Astrocyte of the spinal cord (primary cell): ENCODE measurements at regions not wholly inside any gene's neighbourhood (a gene's known extent, or its start where the extent isn't known, plus 50 kb on each side); places are given as distances from the start of the nearest gene placed in this dataset.

Experiments
- DNase-seq: peaks from one replicate; pipeline ENCODE4 v3.0.0; 2011; ENCODE audit warnings: low read depth, low spot score
- H3K4me3 ChIP-seq: 2 replicates; pipeline ENCODE4 v1.5.1; 2011; ENCODE audit warnings: low read depth, mild to moderate bottlenecking, low read length, moderate library complexity
- CTCF ChIP-seq: IDR thresholded peaks from 2 replicates; pipeline ENCODE4 v1.5.1; 2012; ENCODE audit warnings: low read depth, mild to moderate bottlenecking, low read length, inconsistent platforms
- in situ Hi-C: cut with HindIII; loops from 2 replicates; pipeline ENCODE4 v1.10.0; 2017; ENCODE audit warnings: low sequenced_read_pairs

- H3K4me3 ChIP-seq = no peak overlapping the region
- in situ Hi-C loops = no loop called here
- DNase-seq = no peak
- no peak for TF ChIP-seq CTCF
These were observed 782.0 kb upstream of the KLHL1 start for GRCh38 chr13:70890289-70890688.

- H3K4me3 ChIP-seq = no peak overlapping the region
- TF ChIP-seq CTCF = no peak
- DNase-seq = no peak
- in situ Hi-C loops = no loop called here
These were observed 780.9 kb upstream of the KLHL1 start for GRCh38 chr13:70889163-70889562.

- H3K4me3 ChIP-seq = no peak overlapping the region
- in situ Hi-C loops = no loop called here
- TF ChIP-seq CTCF = no peak
- no peak for DNase-seq
These were observed 775.9 kb upstream of the KLHL1 start for GRCh38 chr13:70884196-70884595.

GRCh38 chr13:70874636-70875035 lies 766.4 kb upstream of the KLHL1 start:
- TF ChIP-seq CTCF = no peak
- no peak for DNase-seq
- in situ Hi-C loops = no loop called here
- H3K4me3 ChIP-seq = no peak overlapping the region

- no peak for TF ChIP-seq CTCF
- DNase-seq = no peak
- in situ Hi-C loops = no loop called here
- no peak overlapping the region for H3K4me3 ChIP-seq
These were observed 756.5 kb upstream of the KLHL1 start for GRCh38 chr13:70864731-70865130.

- no peak for TF ChIP-seq CTCF
- in situ Hi-C loops = no loop called here
- DNase-seq = no peak
- no peak overlapping the region for H3K4me3 ChIP-seq
These were observed 748.5 kb upstream of the KLHL1 start for GRCh38 chr13:70856711-70857110.

- TF ChIP-seq CTCF = no peak
- no peak for DNase-seq
- H3K4me3 ChIP-seq = no peak overlapping the region
- in situ Hi-C loops = no loop called here
These were observed 747.8 kb upstream of the KLHL1 start for GRCh38 chr13:70856025-70856424.
